Esophagus muscularis mucosa (tissue), 4 donors: ENCODE measurements at regions not wholly inside any gene's neighbourhood (a gene's known extent, or its start where the extent isn't known, plus 50 kb on each side); places are given as distances from the start of the nearest gene placed in this dataset.

Source experiments
- DNase-seq: peaks from one replicate; pipeline ENCODE4 v3.0.0-alpha.2; 2017; ENCODE audit errors: extremely low spot score
- H3K27ac ChIP-seq, 4 donors: fragments of 200-600 bp; sonication (generic); replicated peaks in 1 of 4; 1 replicate in 3 of 4; 2 replicates in 1 of 4; pipeline ENCODE4 v1.5.1; 2016 to 2019; ENCODE audit warnings: mild to moderate bottlenecking in 1 of 4
- H3K27me3 ChIP-seq, 4 donors: fragments of 200-600 bp; sonication (generic); one replicate each; pipeline versions ENCODE4 v1.5.1 to v1.6.0; 2016 to 2019
- H3K36me3 ChIP-seq, 4 donors: fragments of 200-600 bp; sonication (generic); one replicate each; pipeline ENCODE4 v1.5.1; 2016 to 2019
- H3K4me1 ChIP-seq, 4 donors: fragments of 200-600 bp; sonication (generic); one replicate each; pipeline ENCODE4 v1.5.1; 2016 to 2019
- H3K4me3 ChIP-seq, 4 donors: fragments of 200-600 bp; sonication (generic); 1 replicate in 2 of 4; 2 replicates in 2 of 4; pipeline ENCODE4 v1.5.1; 2016 to 2019; ENCODE audit warnings: mild to moderate bottlenecking in 4 of 4, moderate library complexity in 1 of 4
- H3K9me3 ChIP-seq, 4 donors: fragments of 200-600 bp; sonication (generic); 1 replicate in 3 of 4; 2 replicates in 1 of 4; pipeline ENCODE4 v1.5.1; 2016 to 2019
- EP300 ChIP-seq: sonication (generic); formaldehyde crosslinking; IDR thresholded peaks from one replicate; pipeline ENCODE4 v1.6.1; 2017; ENCODE audit warnings: antibody characterized with exemption
- POLR2A ChIP-seq: fragments of 450-650 bp; IDR thresholded peaks from one replicate; pipeline ENCODE4 v1.6.1; 2017; ENCODE audit warnings: antibody characterized with exemption, moderate library complexity, mild to moderate bottlenecking, low read depth
- POLR2AphosphoS5 ChIP-seq, 2 donors: sonication (generic); formaldehyde crosslinking; IDR thresholded peaks; one replicate each; pipeline ENCODE4 v1.6.1; 2017; ENCODE audit warnings: antibody characterized with exemption in 2 of 2
- WGBS: methylation state at CpG from one replicate; pipeline ENCODE4 v1.1.5; 2018; 5-methylcytosine and 5-hydroxymethylcytosine counted together
- intact Hi-C: fragments of 100-400 bp; cut with DNase I; formaldehyde crosslinking; loops from one replicate; pipeline ENCODE4 v1.15.1; 2023
- TF ChIP-seq, protein P1 (sequence below), 3 experiments: fragments of 200-600 bp in 2 of 3; fragments of 450-650 bp in 1 of 3; sonication (generic) in 2 of 3; IDR thresholded peaks; one replicate each; pipeline ENCODE4 v1.5.1; 2017 to 2019; ENCODE audit warnings: antibody characterized with exemption in 3 of 3, mild to moderate bottlenecking in 2 of 3, moderate library complexity in 1 of 3

DNA sequence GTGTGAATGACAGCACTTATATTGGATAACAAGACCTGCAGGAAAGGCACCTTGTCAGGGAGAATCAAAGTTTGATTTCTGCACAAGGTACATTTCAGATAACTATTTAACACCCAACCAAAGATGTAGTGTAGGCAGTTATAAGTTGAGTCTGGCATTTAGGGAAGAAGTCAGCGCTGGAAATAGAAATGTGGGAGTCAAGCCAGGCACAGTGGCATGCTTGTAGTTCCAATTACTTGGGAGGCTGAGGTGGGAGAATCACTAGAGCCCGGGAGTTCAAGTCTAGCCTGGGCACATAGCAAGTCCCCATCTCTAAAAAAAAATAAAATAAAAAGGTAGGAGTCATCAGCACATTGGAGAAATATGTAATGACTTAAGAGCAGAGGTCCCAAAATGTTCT, 295.1 kb downstream of the ZNF674 start:
- TF ChIP-seq EP300 (no peak), POLR2A (no peak), POLR2AphosphoS5 (IDR thresholded peaks at IDR 0.05) (no peak)
- TF ChIP-seq, protein P1, sequence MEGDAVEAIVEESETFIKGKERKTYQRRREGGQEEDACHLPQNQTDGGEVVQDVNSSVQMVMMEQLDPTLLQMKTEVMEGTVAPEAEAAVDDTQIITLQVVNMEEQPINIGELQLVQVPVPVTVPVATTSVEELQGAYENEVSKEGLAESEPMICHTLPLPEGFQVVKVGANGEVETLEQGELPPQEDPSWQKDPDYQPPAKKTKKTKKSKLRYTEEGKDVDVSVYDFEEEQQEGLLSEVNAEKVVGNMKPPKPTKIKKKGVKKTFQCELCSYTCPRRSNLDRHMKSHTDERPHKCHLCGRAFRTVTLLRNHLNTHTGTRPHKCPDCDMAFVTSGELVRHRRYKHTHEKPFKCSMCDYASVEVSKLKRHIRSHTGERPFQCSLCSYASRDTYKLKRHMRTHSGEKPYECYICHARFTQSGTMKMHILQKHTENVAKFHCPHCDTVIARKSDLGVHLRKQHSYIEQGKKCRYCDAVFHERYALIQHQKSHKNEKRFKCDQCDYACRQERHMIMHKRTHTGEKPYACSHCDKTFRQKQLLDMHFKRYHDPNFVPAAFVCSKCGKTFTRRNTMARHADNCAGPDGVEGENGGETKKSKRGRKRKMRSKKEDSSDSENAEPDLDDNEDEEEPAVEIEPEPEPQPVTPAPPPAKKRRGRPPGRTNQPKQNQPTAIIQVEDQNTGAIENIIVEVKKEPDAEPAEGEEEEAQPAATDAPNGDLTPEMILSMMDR (IDR thresholded peaks at IDR 0.05), result no peak
- 75% methylated on average over 2 of the region's 2 CpGs for WGBS

DNA sequence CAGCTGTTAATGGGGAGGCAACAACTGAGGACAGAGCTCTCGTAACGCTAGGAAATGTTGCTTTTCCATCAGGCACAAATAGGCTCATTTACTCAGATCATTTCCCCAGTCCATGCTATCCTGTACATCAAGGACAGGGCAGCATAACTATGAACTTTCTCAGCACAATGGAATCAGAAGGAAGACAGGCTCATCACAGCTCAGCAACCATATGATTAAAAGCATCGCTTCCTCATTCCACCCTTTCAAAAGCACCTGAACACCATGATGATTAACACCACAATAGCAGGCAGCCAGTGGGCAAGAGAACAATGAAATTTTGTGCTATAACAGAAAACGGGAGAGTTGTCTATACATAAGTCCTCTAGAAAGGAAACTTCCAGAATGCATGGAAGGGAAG, 297.8 kb downstream of the ZNF674 start:
- H3K4me1 ChIP-seq, result no peaks in the 10 kb centered on the region
- no peak overlapping the region for H3K27ac ChIP-seq
- DNase-seq, result no peak
- no peaks in the 10 kb centered on the region for H3K9me3 ChIP-seq
- intact Hi-C loops, result no loop called here
- WGBS, result 79% methylated on average over 4 of the region's 4 CpGs
- H3K27me3 ChIP-seq, result no peaks in the 10 kb centered on the region
- no peak overlapping the region for H3K4me3 ChIP-seq
- no peaks in the 10 kb centered on the region for H3K36me3 ChIP-seq
- TF ChIP-seq POLR2AphosphoS5 (IDR thresholded peaks at IDR 0.05) (no peak), POLR2A (no peak), EP300 (no peak)
- TF ChIP-seq, protein P1 (IDR thresholded peaks at IDR 0.05), result no peak

More for the DNA sequence above, 295.1 kb downstream of the ZNF674 start:
- H3K36me3 ChIP-seq, result no peaks in the 10 kb centered on the region
- no peak overlapping the region for H3K4me3 ChIP-seq
- intact Hi-C loops, result no loop called here
- no peak for DNase-seq
- no peaks in the 10 kb centered on the region for H3K27me3 ChIP-seq
- H3K4me1 ChIP-seq, result no peaks in the 10 kb centered on the region
- no peaks in the 10 kb centered on the region for H3K9me3 ChIP-seq
- no peak overlapping the region for H3K27ac ChIP-seq

GRCh38 chrX:46244451-46244850, 300.8 kb downstream of the ZNF674 start:
- no peaks in the 10 kb centered on the region for H3K27me3 ChIP-seq
- intact Hi-C loops, result no loop called here
- TF ChIP-seq POLR2AphosphoS5 (IDR thresholded peaks at IDR 0.05) (no peak), EP300 (no peak), POLR2A (no peak)
- TF ChIP-seq, protein P1 (IDR thresholded peaks at IDR 0.05), result no peak
- no peak overlapping the region for H3K4me3 ChIP-seq
- WGBS, result 45% methylated on average over 4 of the region's 4 CpGs
- DNase-seq, result no peak
- no peaks in the 10 kb centered on the region for H3K4me1 ChIP-seq
- no peaks in the 10 kb centered on the region for H3K36me3 ChIP-seq
- H3K9me3 ChIP-seq, result peaks cover 0 to 5% (median 0%) of the 10 kb centered on the region in 4 donors
- H3K27ac ChIP-seq, result no peak overlapping the region

DNA sequence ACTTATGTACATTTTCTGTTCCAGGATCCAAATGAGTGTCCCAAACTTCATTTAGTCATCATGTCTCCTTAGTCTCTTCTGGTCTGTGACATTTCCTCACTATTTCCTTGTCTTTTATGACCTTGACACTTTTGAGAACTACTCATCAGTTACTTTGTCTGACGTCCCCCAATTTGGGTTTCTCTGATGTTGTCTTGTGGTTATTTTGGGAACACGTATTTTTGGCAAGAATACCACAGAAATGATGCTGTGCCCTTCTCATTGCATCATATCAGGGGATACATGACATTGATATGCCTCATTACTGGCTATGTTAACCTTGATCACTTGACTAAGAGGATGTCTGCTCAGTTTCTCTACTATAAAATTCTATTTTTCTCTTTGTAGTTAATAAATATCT, 308.8 kb downstream of the ZNF674 start:
- peaks cover 0 to 5% (median 0%) of the 10 kb centered on the region in 4 donors for H3K9me3 ChIP-seq
- no peaks in the 10 kb centered on the region for H3K36me3 ChIP-seq
- WGBS, result 25% methylated on average over 2 of the region's 2 CpGs
- H3K4me1 ChIP-seq, result no peaks in the 10 kb centered on the region
- H3K27ac ChIP-seq, result no peak overlapping the region
- H3K4me3 ChIP-seq, result no peak overlapping the region
- TF ChIP-seq EP300 (no peak), POLR2A (no peak), POLR2AphosphoS5 (IDR thresholded peaks at IDR 0.05) (no peak)
- TF ChIP-seq, protein P1 (IDR thresholded peaks at IDR 0.05), result no peak
- intact Hi-C loops, result no loop called here
- no peaks in the 10 kb centered on the region for H3K27me3 ChIP-seq
- no peak for DNase-seq

DNA sequence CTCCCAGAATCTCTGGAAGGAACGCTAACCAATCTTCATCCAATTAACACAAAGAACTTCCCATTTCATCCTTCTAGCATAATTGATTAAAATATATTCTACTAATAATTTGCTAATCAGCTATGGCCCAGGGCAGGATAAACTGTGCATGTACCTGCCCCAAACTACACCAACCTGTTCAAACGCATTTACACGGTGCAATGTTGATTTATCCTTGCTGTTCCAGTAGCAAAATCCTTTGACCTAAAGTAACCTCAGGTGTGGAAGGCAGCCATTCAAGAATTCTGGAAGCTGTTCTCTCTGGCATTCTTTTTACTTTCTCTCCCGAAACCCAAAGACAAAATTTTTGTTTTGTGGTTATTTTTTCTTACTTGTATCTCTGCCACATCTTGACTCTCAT, 309.4 kb downstream of the ZNF674 start:
- TF ChIP-seq, protein P1 (IDR thresholded peaks at IDR 0.05), result no peak
- TF ChIP-seq POLR2AphosphoS5 (IDR thresholded peaks at IDR 0.05) (no peak), POLR2A (no peak), EP300 (no peak)

More for the DNA sequence above, 309.4 kb downstream of the ZNF674 start:
- intact Hi-C loops, result no loop called here
- 83% methylated on average over 4 of the region's 4 CpGs for WGBS
- Histone ChIP-seq H3K9me3 (peaks cover 0 to 5% (median 0%) of the 10 kb centered on the region in 4 donors), H3K36me3 (no peaks in the 10 kb centered on the region), H3K27ac (no peak overlapping the region), H3K4me3 (no peak overlapping the region), H3K4me1 (no peaks in the 10 kb centered on the region), H3K27me3 (no peaks in the 10 kb centered on the region)
- no peak for DNase-seq
